Neural cell (in vitro differentiated cells): ENCODE measurements at regions not wholly inside any gene's neighbourhood (a gene's known extent, or its start where the extent isn't known, plus 50 kb on each side); places are given as distances from the start of the nearest gene placed in this dataset.

Experiments
- H2AFZ ChIP-seq: fragments of 200-600, 300-800 bp; sonication (generic), shearing (Covaris generic); 2 replicates; pipeline ENCODE4 v1.6.0; 2014; ENCODE audit warnings: low read depth, mild to moderate bottlenecking, antibody characterized with exemption, low read length, moderate library complexity
- H3F3A ChIP-seq: fragments of 200-600 bp; shearing (Covaris generic); 2 replicates; pipeline ENCODE4 v1.6.1; 2016; ENCODE audit warnings: mild to moderate bottlenecking, moderate library complexity, mixed read lengths, antibody characterized with exemption, low read length; ENCODE audit not compliant: insufficient read depth, poor library complexity, severe bottlenecking
- H3K27ac ChIP-seq: fragments of 200-600, 300-800 bp; sonication (generic), shearing (Covaris generic); 2 replicates; pipeline ENCODE4 v1.5.1; 2014; ENCODE audit warnings: mild to moderate bottlenecking, low read length, moderate library complexity
- H3K27me3 ChIP-seq: fragments of 300-800, 200-600 bp; sonication (generic), shearing (Covaris generic); 2 replicates; pipeline ENCODE4 v1.6.0; 2014; ENCODE audit warnings: mild to moderate bottlenecking, low read depth, low read length, moderate library complexity; ENCODE audit not compliant: insufficient read depth
- H3K36me3 ChIP-seq: fragments of 300-800, 200-600 bp; sonication (generic), shearing (Covaris generic); 2 replicates; pipeline ENCODE4 v1.5.1; 2014; ENCODE audit warnings: mild to moderate bottlenecking, antibody characterized with exemption, low read length, moderate library complexity; ENCODE audit not compliant: insufficient read depth
- H3K4me2 ChIP-seq: fragments of 300-800, 200-600 bp; sonication (generic), shearing (Covaris generic); 2 replicates; pipeline ENCODE4 v1.6.0; 2014; ENCODE audit warnings: mild to moderate bottlenecking, low read length
- H3K4me3 ChIP-seq: fragments of 300-800, 200-600 bp; sonication (generic), shearing (Covaris generic); 2 replicates; pipeline ENCODE4 v1.5.1; 2014; ENCODE audit warnings: mild to moderate bottlenecking, low read length, moderate library complexity
- H3K79me2 ChIP-seq: fragments of 200-600 bp; shearing (Covaris generic); replicated peaks from 2 replicates; pipeline ENCODE4 v1.6.0; 2014; ENCODE audit warnings: mild to moderate bottlenecking, low read length, moderate library complexity; ENCODE audit not compliant: insufficient read depth
- H3K9ac ChIP-seq: fragments of 300-800, 200-600 bp; sonication (generic), shearing (Covaris generic); 2 replicates; pipeline ENCODE4 v1.6.1; 2016; ENCODE audit warnings: mild to moderate bottlenecking, low read length, mixed read lengths
- H3K9me2 ChIP-seq: fragments of 200-600 bp; shearing (Covaris generic); 2 replicates; pipeline ENCODE4 v1.6.1; 2016; ENCODE audit warnings: mild to moderate bottlenecking, low read length, mixed read lengths; ENCODE audit not compliant: insufficient read depth
- H3K9me3 ChIP-seq: fragments of 200-600, 300-800 bp; sonication (generic), shearing (Covaris generic); 2 replicates; pipeline ENCODE4 v1.6.1; 2016; ENCODE audit warnings: mild to moderate bottlenecking, mixed run types, low read length, moderate library complexity, mixed read lengths
- H4K20me1 ChIP-seq: fragments of 200-600 bp; shearing (Covaris generic); 2 replicates; pipeline ENCODE4 v1.6.1; 2016; ENCODE audit warnings: mild to moderate bottlenecking, mixed run types; ENCODE audit not compliant: insufficient read depth
- CTCF ChIP-seq: fragments of 450-650 bp; IDR thresholded peaks from 2 replicates; pipeline ENCODE4 v1.5.1; 2014; ENCODE audit warnings: antibody characterized with exemption, mild to moderate bottlenecking, moderate library complexity; ENCODE audit not compliant: poor library complexity, severe bottlenecking
- EP300 ChIP-seq: fragments of 450-650 bp; conservative IDR thresholded peaks from 2 replicates; pipeline ENCODE4 v1.6.1; 2014; ENCODE audit warnings: antibody characterized with exemption, mild to moderate bottlenecking, moderate library complexity; ENCODE audit not compliant: poor library complexity, severe bottlenecking
- EZH2 ChIP-seq: fragments of 200-600, 300-800 bp; shearing (Covaris generic), sonication (generic); IDR thresholded peaks from 2 replicates; pipeline ENCODE4 v1.6.1; 2014; ENCODE audit warnings: antibody characterized with exemption, low read length, borderline replicate concordance, mild to moderate bottlenecking; ENCODE audit not compliant: insufficient read depth, poor library complexity, severe bottlenecking
- MXI1 ChIP-seq: fragments of 450-650 bp; conservative IDR thresholded peaks from 2 replicates; pipeline ENCODE4 v1.6.1; 2014; ENCODE audit warnings: antibody characterized with exemption, mild to moderate bottlenecking; ENCODE audit not compliant: poor library complexity, severe bottlenecking
- POLR2AphosphoS5 ChIP-seq: IDR thresholded peaks from 2 replicates; pipeline ENCODE4 v1.6.1; 2012
- RAD21 ChIP-seq: fragments of 450-650 bp; conservative IDR thresholded peaks from 2 replicates; pipeline ENCODE4 v1.6.1; 2014; ENCODE audit warnings: antibody characterized with exemption, mild to moderate bottlenecking, moderate library complexity
- REST ChIP-seq: IDR thresholded peaks from 2 replicates; pipeline ENCODE4 v1.6.1; 2012; ENCODE audit warnings: borderline replicate concordance
- SMC3 ChIP-seq: fragments of 450-650 bp; conservative IDR thresholded peaks from 2 replicates; pipeline ENCODE4 v1.6.1; 2014; ENCODE audit warnings: antibody characterized with exemption, mild to moderate bottlenecking, moderate library complexity; ENCODE audit not compliant: poor library complexity
- TAF1 ChIP-seq: IDR thresholded peaks from 2 replicates; pipeline ENCODE4 v1.6.1; 2012; ENCODE audit warnings: low read depth

- no peaks in the 10 kb centered on the region for H4K20me1 ChIP-seq
- H3K9me3 ChIP-seq, result no peaks in the 10 kb centered on the region
- no peaks in the 10 kb centered on the region for H3F3A ChIP-seq
- no peak overlapping the region for H2AFZ ChIP-seq
- H3K4me3 ChIP-seq, result no peak overlapping the region
- H3K79me2 ChIP-seq, result no peaks in the 10 kb centered on the region
- H3K36me3 ChIP-seq, result no peaks in the 10 kb centered on the region
- no peaks in the 10 kb centered on the region for H3K9me2 ChIP-seq
- no peaks in the 10 kb centered on the region for H3K27me3 ChIP-seq
- no peak overlapping the region for H3K4me2 ChIP-seq
- TF ChIP-seq SMC3, result no peak
- TF ChIP-seq RAD21, result no peak
- no peak for TF ChIP-seq MXI1
- TF ChIP-seq POLR2AphosphoS5, result no peak
- TF ChIP-seq EP300, result no peak
- no peak for TF ChIP-seq TAF1
- no peak for TF ChIP-seq REST
- no peak for TF ChIP-seq EZH2
- TF ChIP-seq CTCF, result no peak
- no peak overlapping the region for H3K27ac ChIP-seq
- no peak overlapping the region for H3K9ac ChIP-seq
Observed at GRCh38 chr3:29022976-29023375, 257.9 kb upstream of the RBMS3 start.

- H3F3A ChIP-seq, result no peaks in the 10 kb centered on the region
- H3K9ac ChIP-seq, result no peak overlapping the region
- TF ChIP-seq SMC3 (no peak), RAD21 (no peak), EZH2 (no peak), EP300 (no peak), TAF1 (no peak), CTCF (no peak), REST (no peak), MXI1 (no peak)
- no peaks in the 10 kb centered on the region for H3K36me3 ChIP-seq
- H3K27me3 ChIP-seq, result no peaks in the 10 kb centered on the region
- H3K79me2 ChIP-seq, result no peaks in the 10 kb centered on the region
- no peaks in the 10 kb centered on the region for H3K9me2 ChIP-seq
- no peak overlapping the region for H3K4me2 ChIP-seq
- no peaks in the 10 kb centered on the region for H4K20me1 ChIP-seq
- no peak overlapping the region for H3K27ac ChIP-seq
- no peak overlapping the region for H2AFZ ChIP-seq
- no peaks in the 10 kb centered on the region for H3K9me3 ChIP-seq
- no peak overlapping the region for H3K4me3 ChIP-seq
Observed at GRCh38 chr3:29026286-29026685, 254.6 kb upstream of the RBMS3 start.
